ENCODE measurements at regions not wholly inside any gene's neighbourhood (a gene's known extent, or its start where the extent isn't known, plus 50 kb on each side); places are given as distances from the start of the nearest gene placed in this dataset.

- TF ChIP-seq POLR2A (IDR thresholded peaks at IDR 0.05; ENCODE audit: low read depth, low read length) (no peak), TAF1 (IDR thresholded peaks at IDR 0.05; ENCODE audit: borderline replicate concordance, low read depth, low read length) (no peak)
Measured at GRCh38 chr5:17907094-17907493, 272.8 kb downstream of the TAF11L14 start.

Measured in GM12892 (cell line).